IMR-90 (cell line): ENCODE measurements at regions not wholly inside any gene's neighbourhood (a gene's known extent, or its start where the extent isn't known, plus 50 kb on each side); places are given as distances from the start of the nearest gene placed in this dataset.
A peak's percentile ranks its signal among the peaks of the same experiment; 100 is the strongest.

Experiments used
- ATAC-seq: fragments of 200-7000 bp; cut with Tn5 transposase; 2 replicates; pipeline ENCODE4 v1.9.1; 2020; ENCODE audit warnings: low read depth, mild to moderate bottlenecking, moderate library complexity
- BruUV-seq: library from RNA; stranded (reverse); fragments of 400-500 nt; replicated peaks from 2 replicates; lab custom pipeline; 2021; lab: Mats Ljungman, UMichigan
- CTCF ChIA-PET: fragments of 300-600 bp; formaldehyde crosslinking; extraction: SDS; loops from one replicate; lab custom pipeline; 2021; ENCODE audit warnings: antibody characterized with exemption; lab: Yijun Ruan, JAX
- POLR2A ChIA-PET: fragments of 300-600 bp; sonication (Branson Sonifier 250); formaldehyde crosslinking; loops from one replicate; lab custom pipeline; 2022; ENCODE audit warnings: antibody characterized with exemption; ENCODE audit not compliant: unreplicated experiment; lab: Charles Lee
- DNase-seq: peaks from one replicate; pipeline ENCODE4 v3.0.0; 2013
- H2AFZ ChIP-seq: replicated peaks from 2 replicates; pipeline ENCODE3; 2013; ENCODE audit warnings: low read length, mild to moderate bottlenecking; ENCODE audit not compliant: poor library complexity
- H2AK5ac ChIP-seq: 2 replicates; pipeline ENCODE4 v1.6.1; 2013; ENCODE audit warnings: low read depth, low read length, inconsistent platforms
- H2AK9ac ChIP-seq: replicated peaks from 2 replicates; pipeline ENCODE3; 2013; ENCODE audit warnings: mild to moderate bottlenecking, low read depth, low read length, moderate library complexity; ENCODE audit not compliant: poor library complexity
- H2BK120ac ChIP-seq: 2 replicates; pipeline ENCODE4 v1.6.1; 2013; ENCODE audit warnings: low read depth, low read length, inconsistent platforms
- H2BK15ac ChIP-seq: 3 replicates; pipeline ENCODE4 v1.6.1; 2013; ENCODE audit warnings: low read depth, low read length, inconsistent platforms
- H2BK20ac ChIP-seq: 2 replicates; pipeline ENCODE4 v1.6.1; 2013; ENCODE audit warnings: low read depth, mild to moderate bottlenecking, inconsistent platforms, low read length, moderate library complexity
- H2BK5ac ChIP-seq: 2 replicates; pipeline ENCODE4 v1.6.1; 2013; ENCODE audit warnings: mild to moderate bottlenecking, low read depth, low read length, inconsistent platforms; ENCODE audit not compliant: poor library complexity, severe bottlenecking
- H3K14ac ChIP-seq: replicated peaks from 2 replicates; pipeline ENCODE4 v1.6.1; 2013; ENCODE audit warnings: low read depth, low read length, inconsistent platforms
- H3K18ac ChIP-seq: 2 replicates; pipeline ENCODE4 v1.6.1; 2013; ENCODE audit warnings: low read depth, low read length, control low read depth
- H3K23ac ChIP-seq: 2 replicates; pipeline ENCODE4 v1.6.1; 2013; ENCODE audit warnings: low read depth, low read length, inconsistent platforms
- H3K27ac ChIP-seq: 2 replicates; pipeline ENCODE4 v1.5.1; 2013; ENCODE audit warnings: mild to moderate bottlenecking, control low read depth, low read length; ENCODE audit not compliant: insufficient read depth
- H3K27me3 ChIP-seq: 2 replicates; pipeline ENCODE4 v1.6.1; 2013; ENCODE audit warnings: low read length; ENCODE audit not compliant: control insufficient read depth, insufficient read depth
- H3K36me3 ChIP-seq: 2 replicates; pipeline ENCODE4 v1.6.1; 2013; ENCODE audit warnings: low read length, mixed read lengths; ENCODE audit not compliant: control insufficient read depth, insufficient read depth
- H3K4ac ChIP-seq: 2 replicates; pipeline ENCODE4 v1.6.1; 2013; ENCODE audit warnings: low read depth, low read length, inconsistent platforms
- H3K4me1 ChIP-seq: 2 replicates; pipeline ENCODE4 v1.6.1; 2013; ENCODE audit warnings: low read length, mixed read lengths; ENCODE audit not compliant: control insufficient read depth, insufficient read depth
- H3K4me2 ChIP-seq: 2 replicates; pipeline ENCODE4 v1.6.1; 2013; ENCODE audit warnings: low read depth, mild to moderate bottlenecking, control low read depth, low read length, moderate library complexity
- H3K4me3 ChIP-seq: 2 replicates; pipeline ENCODE4 v1.5.1; 2013; ENCODE audit warnings: low read depth, mild to moderate bottlenecking, control low read depth, low read length, moderate library complexity; ENCODE audit not compliant: insufficient read depth
- H3K56ac ChIP-seq: 2 replicates; pipeline ENCODE4 v1.6.1; 2013; ENCODE audit warnings: low read length, inconsistent platforms; ENCODE audit not compliant: insufficient read depth; ENCODE audit errors: extremely low read depth
- H3K79me1 ChIP-seq, 2 experiments: 2 replicates each; pipeline ENCODE4 v1.6.1; 2013; ENCODE audit warnings: low read length in 2 of 2, inconsistent platforms in 1 of 2, low read depth in 1 of 2
- H3K9ac ChIP-seq: 2 replicates; pipeline ENCODE4 v1.6.1; 2013; ENCODE audit warnings: low read depth, low read length, control low read depth
- H3K9me1 ChIP-seq: 2 replicates; pipeline ENCODE4 v1.6.1; 2013; ENCODE audit warnings: low read length, inconsistent platforms; ENCODE audit not compliant: insufficient read depth
- H3K9me3 ChIP-seq: 2 replicates; pipeline ENCODE4 v1.6.1; 2013; ENCODE audit warnings: low read length; ENCODE audit not compliant: control insufficient read depth, insufficient read depth
- H4K20me1 ChIP-seq: 2 replicates; pipeline ENCODE4 v1.6.1; 2013; ENCODE audit warnings: low read length, inconsistent platforms; ENCODE audit not compliant: insufficient read depth
- H4K5ac ChIP-seq: 2 replicates; pipeline ENCODE4 v1.6.1; 2013; ENCODE audit warnings: mild to moderate bottlenecking, low read depth, low read length, control low read depth
- H4K8ac ChIP-seq, 2 experiments: 2 replicates each; pipeline ENCODE4 v1.6.1; 2013; ENCODE audit warnings: low read depth in 2 of 2, low read length in 2 of 2, control low read depth in 1 of 2, inconsistent platforms in 1 of 2
- H4K91ac ChIP-seq: 2 replicates; pipeline ENCODE4 v1.6.1; 2013; ENCODE audit warnings: low read depth, low read length, inconsistent platforms; ENCODE audit not compliant: insufficient read depth
- BHLHE40 ChIP-seq: fragments of 150-350 bp; IDR thresholded peaks from 2 replicates; pipeline ENCODE4 v1.6.1; 2016; ENCODE audit warnings: mild to moderate bottlenecking, low read depth, low read length
- CEBPB ChIP-seq: IDR thresholded peaks from 2 replicates; pipeline ENCODE4 v1.6.1; 2012; ENCODE audit warnings: low read depth, low read length, improper control_type of control experiment
- FOS ChIP-seq: fragments of 150-350 bp; IDR thresholded peaks from 2 replicates; pipeline ENCODE4 v1.6.1; 2016; ENCODE audit warnings: low read depth, low read length
- MAFK ChIP-seq: IDR thresholded peaks from 2 replicates; pipeline ENCODE4 v1.6.1; 2012; ENCODE audit warnings: low read depth, low read length, improper control_type of control experiment
- MAZ ChIP-seq: IDR thresholded peaks from 2 replicates; pipeline ENCODE4 v1.6.1; 2012; ENCODE audit warnings: low read depth, mild to moderate bottlenecking, low read length, improper control_type of control experiment, moderate library complexity, borderline replicate concordance
- MXI1 ChIP-seq: IDR thresholded peaks from 2 replicates; pipeline ENCODE4 v1.6.1; 2012; ENCODE audit warnings: low read depth, mild to moderate bottlenecking, low read length, moderate library complexity, borderline replicate concordance
- NFE2L2 ChIP-seq: fragments of 150-350 bp; IDR thresholded peaks from 2 replicates; pipeline ENCODE4 v1.6.1; 2016; ENCODE audit warnings: low read depth, mild to moderate bottlenecking, low read length
- POLR2A ChIP-seq: IDR thresholded peaks from 2 replicates; pipeline ENCODE4 v1.6.1; 2012; ENCODE audit warnings: mild to moderate bottlenecking, low read depth, low read length
- RAD21 ChIP-seq: IDR thresholded peaks from 2 replicates; pipeline ENCODE4 v1.6.1; 2012; ENCODE audit warnings: low read length, improper control_type of control experiment
- RCOR1 ChIP-seq: IDR thresholded peaks from 2 replicates; pipeline ENCODE4 v1.6.1; 2012; ENCODE audit warnings: mild to moderate bottlenecking, low read length, improper control_type of control experiment; ENCODE audit not compliant: insufficient replicate concordance
- RFX5 ChIP-seq: IDR thresholded peaks from 2 replicates; pipeline ENCODE4 v1.8.0; 2012; ENCODE audit warnings: low read depth, mild to moderate bottlenecking, low read length, moderate library complexity
- SMC3 ChIP-seq: fragments of 150-350 bp; IDR thresholded peaks from 2 replicates; pipeline ENCODE4 v1.6.1; 2016; ENCODE audit warnings: low read depth, mild to moderate bottlenecking, antibody characterized with exemption, low read length, moderate library complexity
- dilution Hi-C: fragments of 300-500 bp; cut with HindIII; formaldehyde crosslinking; loops from one replicate; pipeline ENCODE4 v1.14.3; 2018; ENCODE audit warnings: low sequenced_read_pairs; ENCODE audit not compliant: unreplicated experiment
- in situ Hi-C: fragments of 300-500 bp; cut with MboI; formaldehyde crosslinking; loops from 3 replicates; pipeline ENCODE4 v1.14.3; 2019; ENCODE audit warnings: low sequenced_read_pairs, inconsistent platforms, mixed read lengths
- intact Hi-C: fragments of 100-400 bp; cut with micrococcal nuclease; formaldehyde crosslinking; loops from 2 replicates; pipeline ENCODE4 v1.10.0; 2022
- TF ChIP-seq, protein P1 (sequence below): fragments of 150-350 bp; IDR thresholded peaks from 2 replicates; pipeline ENCODE4 v1.6.1; 2016; ENCODE audit warnings: low read depth, mild to moderate bottlenecking, low read length, moderate library complexity, borderline replicate concordance
- TF ChIP-seq, protein P2 (sequence below): conservative IDR thresholded peaks from 2 replicates; pipeline ENCODE4 v1.5.1; 2012; ENCODE audit warnings: mild to moderate bottlenecking, low read depth, low read length, improper control_type of control experiment

DNA sequence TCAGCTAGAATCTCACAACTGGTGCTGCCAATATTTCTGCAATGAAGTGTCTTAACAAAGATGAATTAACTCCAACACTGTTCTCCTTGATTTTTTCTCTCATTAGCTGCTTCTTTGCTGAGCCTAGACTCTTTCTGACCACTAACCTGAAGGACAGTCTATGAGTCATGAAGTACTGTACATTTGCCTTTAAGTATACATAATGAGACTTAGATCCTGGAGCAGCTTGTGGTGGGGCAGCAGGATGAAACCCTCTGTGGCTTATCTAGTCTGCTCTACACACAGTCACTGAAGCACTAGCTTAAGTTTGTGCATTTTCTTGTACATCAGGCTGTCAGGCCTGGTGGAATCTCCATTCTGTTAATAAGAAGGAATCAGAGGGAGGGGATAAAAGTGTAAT, 307.4 kb upstream of the SMIM31 start:
- no peak overlapping the region for H4K91ac ChIP-seq
- in situ Hi-C loops: no loop called here
- dilution Hi-C loops: no loop called here
- no peaks in the 10 kb centered on the region for H3K9me1 ChIP-seq
- DNase-seq (peak; percentile 3), ATAC-seq (no peak)
- ChIA-PET CTCF (no interaction called here), POLR2A (no interaction called here)
- H3K79me1 ChIP-seq: no peaks in the 10 kb centered on the region
- no peak overlapping the region for H2BK15ac ChIP-seq
- no peaks in the 10 kb centered on the region for H4K20me1 ChIP-seq
- no peak overlapping the region for H3K18ac ChIP-seq
- H2BK20ac ChIP-seq: no peak overlapping the region
- peaks cover 3% of the 10 kb centered on the region for H3K9me3 ChIP-seq
- H3K36me3 ChIP-seq: no peaks in the 10 kb centered on the region
- H4K8ac ChIP-seq: no peak overlapping the region
- H2AK5ac ChIP-seq: no peak overlapping the region
- no peak overlapping the region for H3K27ac ChIP-seq
- no peak overlapping the region for H3K56ac ChIP-seq
- H2AK9ac ChIP-seq: no peak overlapping the region
- no peak overlapping the region for H3K4ac ChIP-seq
- no peak overlapping the region for H3K23ac ChIP-seq
- no peaks in the 10 kb centered on the region for H3K27me3 ChIP-seq
- H3K4me3 ChIP-seq: no peak overlapping the region
- no peaks in the 10 kb centered on the region for H3K4me1 ChIP-seq
- no peak overlapping the region for H3K14ac ChIP-seq
- no peak overlapping the region for H4K5ac ChIP-seq
- no peak overlapping the region for H3K9ac ChIP-seq
- H2BK120ac ChIP-seq: no peak overlapping the region
- no peak overlapping the region for H2BK5ac ChIP-seq
- TF ChIP-seq, protein P1, sequence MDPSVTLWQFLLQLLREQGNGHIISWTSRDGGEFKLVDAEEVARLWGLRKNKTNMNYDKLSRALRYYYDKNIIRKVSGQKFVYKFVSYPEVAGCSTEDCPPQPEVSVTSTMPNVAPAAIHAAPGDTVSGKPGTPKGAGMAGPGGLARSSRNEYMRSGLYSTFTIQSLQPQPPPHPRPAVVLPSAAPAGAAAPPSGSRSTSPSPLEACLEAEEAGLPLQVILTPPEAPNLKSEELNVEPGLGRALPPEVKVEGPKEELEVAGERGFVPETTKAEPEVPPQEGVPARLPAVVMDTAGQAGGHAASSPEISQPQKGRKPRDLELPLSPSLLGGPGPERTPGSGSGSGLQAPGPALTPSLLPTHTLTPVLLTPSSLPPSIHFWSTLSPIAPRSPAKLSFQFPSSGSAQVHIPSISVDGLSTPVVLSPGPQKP: no peak
- TF ChIP-seq FOS (no peak), MAFK (no peak), MAZ (no peak), SMC3 (no peak), NFE2L2 (no peak), BHLHE40 (no peak), RAD21 (no peak), CEBPB (no peak), POLR2A (no peak), MXI1 (no peak), RFX5 (no peak), RCOR1 (no peak)
- TF ChIP-seq, protein P2, sequence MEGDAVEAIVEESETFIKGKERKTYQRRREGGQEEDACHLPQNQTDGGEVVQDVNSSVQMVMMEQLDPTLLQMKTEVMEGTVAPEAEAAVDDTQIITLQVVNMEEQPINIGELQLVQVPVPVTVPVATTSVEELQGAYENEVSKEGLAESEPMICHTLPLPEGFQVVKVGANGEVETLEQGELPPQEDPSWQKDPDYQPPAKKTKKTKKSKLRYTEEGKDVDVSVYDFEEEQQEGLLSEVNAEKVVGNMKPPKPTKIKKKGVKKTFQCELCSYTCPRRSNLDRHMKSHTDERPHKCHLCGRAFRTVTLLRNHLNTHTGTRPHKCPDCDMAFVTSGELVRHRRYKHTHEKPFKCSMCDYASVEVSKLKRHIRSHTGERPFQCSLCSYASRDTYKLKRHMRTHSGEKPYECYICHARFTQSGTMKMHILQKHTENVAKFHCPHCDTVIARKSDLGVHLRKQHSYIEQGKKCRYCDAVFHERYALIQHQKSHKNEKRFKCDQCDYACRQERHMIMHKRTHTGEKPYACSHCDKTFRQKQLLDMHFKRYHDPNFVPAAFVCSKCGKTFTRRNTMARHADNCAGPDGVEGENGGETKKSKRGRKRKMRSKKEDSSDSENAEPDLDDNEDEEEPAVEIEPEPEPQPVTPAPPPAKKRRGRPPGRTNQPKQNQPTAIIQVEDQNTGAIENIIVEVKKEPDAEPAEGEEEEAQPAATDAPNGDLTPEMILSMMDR: no peak
- intact Hi-C loops: no loop called here
- no peak overlapping the region for H2AFZ ChIP-seq
- no TSS peak for BruUV-seq
- H3K4me2 ChIP-seq: no peak overlapping the region
